Gastrocnemius medialis (tissue), 4 donors: ENCODE measurements at regions not wholly inside any gene's neighbourhood (a gene's known extent, or its start where the extent isn't known, plus 50 kb on each side); places are given as distances from the start of the nearest gene placed in this dataset.

Experiments used
- ATAC-seq, 2 donors: fragments of 150-250 bp; one replicate each; pipeline ENCODE4 v1.9.1; 2016
- DNase-seq, 2 donors: peaks; one replicate each; pipeline ENCODE4 v3.0.0-alpha.2; 2019
- H3K27ac ChIP-seq, 4 donors: fragments of 200-600 bp; sonication (generic); 1 replicate in 1 of 4; 2 replicates in 3 of 4; pipeline ENCODE4 v1.5.1; 2016 to 2018; ENCODE audit warnings: mild to moderate bottlenecking in 2 of 4, moderate library complexity in 1 of 4
- H3K27me3 ChIP-seq, 3 donors: fragments of 200-600 bp; sonication (generic) in 2 of 3; 1 replicate in 1 of 3; 2 replicates in 2 of 3; pipeline versions ENCODE4 v1.5.1 to v1.6.0; 2016 to 2019; ENCODE audit warnings: mild to moderate bottlenecking in 1 of 3, moderate library complexity in 1 of 3
- H3K36me3 ChIP-seq, 2 donors: fragments of 200-600 bp; sonication (generic) in 1 of 2; one replicate each; pipeline ENCODE4 v1.5.1; 2017 to 2018
- H3K4me1 ChIP-seq, 2 donors: fragments of 200-600 bp; sonication (generic) in 1 of 2; one replicate each; pipeline ENCODE4 v1.5.1; 2016 to 2017; ENCODE audit warnings: mild to moderate bottlenecking in 2 of 2
- H3K4me3 ChIP-seq, 4 donors: fragments of 200-600 bp; sonication (generic) in 3 of 4; 1 replicate in 1 of 4; 2 replicates in 3 of 4; pipeline ENCODE4 v1.5.1; 2016 to 2019; ENCODE audit warnings: mild to moderate bottlenecking in 2 of 4
- H3K9me3 ChIP-seq, 3 donors: fragments of 200-600 bp; sonication (generic) in 2 of 3; 1 replicate in 1 of 3; 2 replicates in 2 of 3; pipeline ENCODE4 v1.5.1; 2016 to 2019
- CTCF ChIP-seq, 5 experiments: fragments of 450-650 bp in 3 of 5; fragments of 200-600 bp in 2 of 5; sonication (generic) in 2 of 5; IDR thresholded peaks in 4 of 5; conservative IDR thresholded peaks in 1 of 5; 1 replicate in 4 of 5; 2 replicates in 1 of 5; pipeline ENCODE4 v1.5.1; 2016 to 2019; ENCODE audit warnings: antibody characterized with exemption in 5 of 5, mild to moderate bottlenecking in 3 of 5, moderate library complexity in 3 of 5
- POLR2A ChIP-seq, 2 donors: fragments of 450-650 bp; IDR thresholded peaks; one replicate each; pipeline ENCODE4 v1.6.1; 2017; ENCODE audit warnings: antibody characterized with exemption in 2 of 2, mild to moderate bottlenecking in 2 of 2, moderate library complexity in 2 of 2
- in situ Hi-C, 4 donors: fragments of 200-750 bp; cut with MboI; loops; one replicate each; pipeline versions ENCODE4 v1.15.0 to v1.8.0; 2017; ENCODE audit warnings: low sequenced_read_pairs in 4 of 4
- intact Hi-C: fragments of 100-400 bp; cut with DNase I; formaldehyde crosslinking; loops from one replicate; pipeline ENCODE4 v1.15.1; 2023; ENCODE audit warnings: low total_unique reads

GRCh38 chr4:54440394-54441136, 211.5 kb downstream of the PDGFRA start:
- H3K9me3 ChIP-seq, result no peaks in the 10 kb centered on the region
- H3K36me3 ChIP-seq, result no peaks in the 10 kb centered on the region
- ATAC-seq (peak; percentile 57 to 67), DNase-seq (no peak)
- no peaks in the 10 kb centered on the region for H3K27me3 ChIP-seq
- peak overlapping the region; percentile 43 to 65 (median 49) for H3K4me3 ChIP-seq
- intact Hi-C loops (loop anchor here (1.0 kb wide), 1 partner anchor 117 kb away; no protein-coding TSS in a partner anchor), in situ Hi-C loops (no loop called here)
- peaks cover 0 to 7% of the 10 kb centered on the region in 2 donors for H3K4me1 ChIP-seq
- H3K27ac ChIP-seq, result peak overlapping the region; percentile 45 to 66 (median 55)
- no peak for TF ChIP-seq POLR2A (IDR thresholded peaks at IDR 0.05)
- peak; percentile 43 to 75 (median 60) for TF ChIP-seq CTCF (IDR thresholded peaks at IDR 0.05 in 4 of 5, conservative IDR thresholded peaks at IDR 0.05 in 1 of 5)

- H3K36me3 ChIP-seq, result no peaks in the 10 kb centered on the region
- no peaks in the 10 kb centered on the region for H3K27me3 ChIP-seq
- no peaks in the 10 kb centered on the region for H3K9me3 ChIP-seq
- DNase-seq, result no peak
- H3K4me3 ChIP-seq, result no peak overlapping the region
- TF ChIP-seq POLR2A (IDR thresholded peaks at IDR 0.05) (no peak), CTCF (IDR thresholded peaks at IDR 0.05 in 4 of 5, conservative IDR thresholded peaks at IDR 0.05 in 1 of 5) (no peak)
- in situ Hi-C loops, result no loop called here
- peaks cover 0 to under 1% of the 10 kb centered on the region in 2 donors for H3K4me1 ChIP-seq
- ATAC-seq, result no peak
- intact Hi-C loops, result no loop called here
- no peak overlapping the region for H3K27ac ChIP-seq
These were observed 211.9 kb upstream of the KIT start for GRCh38 chr4:54445866-54446265.

- H3K4me3 ChIP-seq, result no peak overlapping the region
- intact Hi-C loops, result no loop called here
- no peaks in the 10 kb centered on the region for H3K4me1 ChIP-seq
- DNase-seq, result no peak
- no peaks in the 10 kb centered on the region for H3K9me3 ChIP-seq
- in situ Hi-C loops, result no loop called here
- TF ChIP-seq CTCF (IDR thresholded peaks at IDR 0.05 in 4 of 5, conservative IDR thresholded peaks at IDR 0.05 in 1 of 5), result no peak
- no peak for TF ChIP-seq POLR2A (IDR thresholded peaks at IDR 0.05)
- no peaks in the 10 kb centered on the region for H3K36me3 ChIP-seq
- no peaks in the 10 kb centered on the region for H3K27me3 ChIP-seq
- ATAC-seq, result no peak
- H3K27ac ChIP-seq, result no peak overlapping the region
These were observed 211.2 kb upstream of the KIT start for GRCh38 chr4:54446581-54446980.

GRCh38 chr4:54447304-54447703, 210.5 kb upstream of the KIT start:
- Histone ChIP-seq H3K27ac (no peak overlapping the region), H3K4me1 (no peaks in the 10 kb centered on the region), H3K36me3 (no peaks in the 10 kb centered on the region), H3K9me3 (no peaks in the 10 kb centered on the region), H3K27me3 (no peaks in the 10 kb centered on the region), H3K4me3 (no peak overlapping the region)
- DNase-seq, result no peak
- intact Hi-C loops (no loop called here), in situ Hi-C loops (no loop called here)
- TF ChIP-seq CTCF (IDR thresholded peaks at IDR 0.05 in 4 of 5, conservative IDR thresholded peaks at IDR 0.05 in 1 of 5), result no peak
- no peak for TF ChIP-seq POLR2A (IDR thresholded peaks at IDR 0.05)
- no peak for ATAC-seq
